ENCODE measurements at regions not wholly inside any gene's neighbourhood (a gene's known extent, or its start where the extent isn't known, plus 50 kb on each side); places are given as distances from the start of the nearest gene placed in this dataset.
"Not testable (repeated sequence)": the region's sequence is repeated elsewhere in the genome, so short reads cannot be mapped to it uniquely, and the experiment has no call there.

DNA sequence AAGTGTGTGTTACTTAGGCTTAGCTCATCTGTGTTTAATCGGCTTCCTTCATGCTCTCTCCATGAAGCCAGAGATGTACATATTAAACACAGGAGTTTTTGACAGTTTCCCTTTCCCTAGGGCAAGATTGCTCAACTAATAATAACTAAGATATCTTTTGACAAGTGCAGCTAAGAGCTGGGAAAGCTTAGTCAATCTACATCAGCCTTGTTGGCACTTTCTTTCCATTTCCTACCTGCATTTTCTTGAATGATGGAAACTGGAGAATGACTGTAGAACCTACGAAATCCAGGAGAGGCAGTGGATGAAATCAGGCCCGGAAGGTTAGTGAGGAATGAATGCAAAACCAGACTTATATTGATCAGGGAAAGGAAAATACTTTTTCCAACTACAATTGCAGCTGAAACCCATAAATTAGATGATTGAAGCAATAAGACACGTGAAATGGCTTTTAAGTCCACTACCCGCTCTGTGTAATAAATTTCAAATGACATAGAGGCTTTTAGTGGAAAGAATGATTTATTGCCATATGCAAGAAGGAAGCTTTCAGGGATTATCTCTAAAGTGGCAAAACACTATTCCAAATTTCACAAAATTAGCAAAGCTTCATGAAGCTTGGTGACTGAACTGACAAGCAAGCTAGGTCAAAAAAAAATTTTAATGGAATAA is 237.2 kb upstream of the ID4 start:
- DNase-seq, result no peak

DNA sequence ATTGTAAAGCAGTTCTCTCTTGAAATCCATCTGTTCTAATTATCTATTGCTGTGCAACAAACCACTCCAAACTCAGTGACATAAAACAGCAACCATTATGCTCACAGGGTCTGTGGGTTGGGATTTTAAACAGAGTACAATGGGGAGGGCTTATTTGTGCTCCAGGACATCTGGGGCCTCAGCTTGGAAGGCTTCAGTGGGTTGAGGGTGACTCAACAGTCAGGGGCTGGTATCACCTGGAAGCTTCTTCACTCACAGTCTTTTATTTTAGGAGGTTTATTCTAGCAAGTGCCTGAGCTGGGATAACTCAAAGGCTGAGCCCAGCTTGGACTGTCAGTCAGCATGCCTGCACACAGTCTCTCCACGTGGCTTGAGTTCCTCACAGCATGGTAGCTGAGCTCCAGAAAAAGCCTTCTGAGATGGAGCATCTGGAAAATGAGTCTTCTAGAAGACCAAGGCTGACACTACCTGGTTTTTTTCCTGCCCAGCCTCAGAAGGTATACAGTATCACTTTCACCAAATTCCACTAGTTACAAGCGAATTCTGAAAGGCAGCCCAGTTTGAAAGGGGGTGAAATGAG is 234.6 kb upstream of the ID4 start:
- DNase-seq, result no peak

DNA sequence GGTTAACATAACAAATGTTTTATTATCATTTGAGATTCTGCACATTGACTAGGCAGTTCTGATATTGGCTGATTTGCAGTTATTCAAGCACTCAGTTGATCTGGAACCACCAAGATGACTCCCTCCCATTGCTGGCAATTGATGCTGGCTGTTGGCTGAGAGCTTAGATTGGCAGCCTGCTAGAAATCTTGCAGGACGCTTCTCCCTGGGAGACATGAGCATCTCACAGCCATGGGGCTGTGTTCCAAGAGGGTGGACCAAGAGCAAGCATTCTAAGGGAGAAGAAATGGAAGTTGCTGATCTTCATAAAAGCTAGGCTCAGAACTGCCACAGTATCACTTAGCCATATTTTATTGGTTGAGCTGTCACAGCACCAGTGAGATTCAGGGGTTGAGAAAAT is 233.4 kb upstream of the ID4 start:
- DNase-seq, result peak in 9 of 51 donors; percentile 1 to 18 (median 9)

- DNase-seq, result no peak
These were observed 231.5 kb upstream of the ID4 start for GRCh38 chr6:19605624-19606023.

GRCh38 chr6:19608546-19608945 is 228.6 kb upstream of the ID4 start:
- DNase-seq, result no peak

DNA sequence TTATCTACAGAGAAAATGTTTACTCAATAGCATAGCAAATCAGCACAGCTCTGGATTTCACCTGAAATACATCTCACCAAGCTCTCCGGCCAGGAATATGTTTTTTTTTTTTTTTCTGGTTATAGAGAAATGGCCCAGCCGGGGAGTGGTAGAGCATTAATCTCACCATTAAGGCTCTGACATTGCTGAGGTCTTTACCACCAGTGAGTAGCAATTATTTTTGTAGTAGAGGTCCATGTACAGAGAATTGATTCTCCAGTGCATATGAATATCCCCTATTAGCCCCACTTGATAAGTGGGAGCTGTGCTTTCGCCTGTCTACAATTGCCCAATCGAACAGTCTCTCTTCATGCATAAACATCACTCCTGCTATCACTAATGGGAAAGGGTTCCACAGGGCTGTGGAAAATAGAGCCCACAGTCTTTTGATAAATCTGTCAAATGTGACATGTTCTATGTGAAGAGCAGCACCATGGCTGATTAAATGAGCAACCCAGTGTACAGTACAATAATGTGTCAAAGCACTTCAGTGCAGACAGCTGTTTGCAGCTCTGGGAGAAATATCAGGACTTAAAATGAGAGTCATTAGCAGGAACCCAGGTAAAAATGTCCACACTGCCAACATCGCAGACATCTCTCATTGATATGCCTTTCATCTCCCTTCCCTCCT is 227.1 kb upstream of the ID4 start:
- DNase-seq, result no peak

GRCh38 chr6:19612672-19613466 is 224.3 kb upstream of the ID4 start:
- not testable (repeated sequence) for DNase-seq

GRCh38 chr6:19613678-19614077 is 223.5 kb upstream of the ID4 start:
- no peak for DNase-seq

DNA sequence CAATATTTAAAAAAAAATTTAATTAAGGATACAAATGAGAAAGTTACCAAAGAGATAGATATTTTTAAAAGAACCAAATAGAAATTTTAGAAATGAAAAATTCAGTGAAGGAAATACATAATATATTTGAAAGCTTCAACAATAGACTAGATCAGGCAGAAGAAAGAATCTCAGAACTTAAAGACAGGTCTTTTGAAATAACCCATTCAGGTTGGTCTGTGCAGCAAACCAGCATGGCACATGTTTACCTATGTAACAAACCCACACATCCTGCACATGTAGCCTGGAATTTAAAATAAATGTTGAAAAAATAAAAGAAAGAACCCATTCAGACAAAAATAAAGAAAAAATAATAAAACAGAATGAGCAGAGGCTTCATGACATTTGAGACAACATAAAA is 221.1 kb upstream of the ID4 start:
- no peak for DNase-seq

GRCh38 chr6:19632230-19632629 is 204.9 kb upstream of the ID4 start:
- no peak for DNase-seq

GRCh38 chr6:19632786-19633185 is 204.4 kb upstream of the ID4 start:
- DNase-seq, result no peak

GRCh38 chr6:19635728-19636127 is 201.4 kb upstream of the ID4 start:
- DNase-seq, result no peak

- no peak for DNase-seq
These were observed 200.2 kb upstream of the ID4 start for GRCh38 chr6:19637010-19637409.

DNA sequence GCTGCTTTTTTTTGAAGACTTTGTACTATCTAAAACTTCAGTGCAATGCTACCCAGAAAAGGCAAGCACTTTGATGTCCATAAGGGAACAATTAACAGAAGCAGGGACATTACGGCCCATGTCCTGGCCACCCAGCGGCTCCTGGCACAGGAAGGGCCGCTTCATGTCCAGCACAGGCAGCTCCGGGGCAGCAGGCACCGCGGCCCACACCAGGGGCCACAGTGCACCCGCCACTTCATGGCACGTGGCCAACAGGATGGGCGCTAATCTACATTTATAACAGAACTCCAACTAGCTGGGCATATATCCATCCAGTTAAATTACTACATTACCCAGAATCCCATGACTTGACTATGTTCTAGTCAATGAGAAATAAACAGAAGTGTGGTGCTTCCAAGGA is 198.2 kb upstream of the ID4 start:
- no peak for DNase-seq

DNA sequence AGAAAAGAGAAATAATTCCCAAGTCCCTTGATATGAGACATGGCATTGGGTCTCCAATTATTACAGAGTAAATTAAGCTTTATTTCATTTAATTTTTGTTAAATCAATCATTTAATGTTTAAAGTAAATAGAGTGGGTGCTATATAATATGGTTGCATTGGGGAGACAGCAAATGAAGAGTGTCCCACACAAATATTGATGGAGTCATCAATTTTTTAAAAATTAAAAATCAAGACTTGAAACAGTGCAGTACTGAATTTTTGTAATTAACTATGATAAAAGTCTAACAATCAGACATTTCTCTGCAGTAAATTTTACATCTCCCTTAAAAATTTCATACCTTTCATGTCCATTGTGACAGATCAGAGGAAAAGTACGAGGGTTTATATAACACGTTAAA is 193.9 kb upstream of the ID4 start:
- DNase-seq, result no peak

- DNase-seq, result no peak
These were observed 193.5 kb upstream of the ID4 start for GRCh38 chr6:19643713-19644112.

- no peak for DNase-seq
These were observed 181.4 kb upstream of the ID4 start for GRCh38 chr6:19655744-19656143.

GRCh38 chr6:19660123-19660910 is 176.9 kb upstream of the ID4 start:
- DNase-seq, result no peak

DNA sequence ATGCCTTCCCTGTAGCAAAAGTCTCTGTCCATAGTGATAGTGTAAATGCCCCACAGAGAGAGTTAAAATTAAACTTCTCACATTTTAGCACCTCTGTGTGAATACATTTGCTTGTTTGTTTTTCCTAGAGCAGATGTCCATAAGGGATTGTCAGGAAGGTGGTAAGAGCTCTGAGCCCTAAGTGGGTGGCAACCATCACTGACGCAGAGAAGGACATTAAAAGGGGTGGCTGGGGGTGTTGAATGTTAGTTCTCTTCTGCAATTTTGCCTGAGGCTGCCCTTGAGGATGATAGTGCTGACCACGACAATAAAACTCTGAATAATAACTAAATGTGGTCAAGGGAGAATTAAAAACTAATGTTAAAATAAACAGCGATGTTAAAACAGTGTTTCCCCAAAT is 174.3 kb upstream of the ID4 start:
- no peak for DNase-seq

- DNase-seq, result no peak
These were observed 173.7 kb upstream of the ID4 start for GRCh38 chr6:19663479-19663878.

GRCh38 chr6:19664050-19664449 is 173.1 kb upstream of the ID4 start:
- DNase-seq, result no peak
